T-helper 2 cell treated with Interferon-gamma antibody and Interleukin-4, amounts not matched to agents 100 ng/mL and 5 ng/mL, for 36 hours (primary cell): ENCODE measurements at regions not wholly inside any gene's neighbourhood (a gene's known extent, or its start where the extent isn't known, plus 50 kb on each side); places are given as distances from the start of the nearest gene placed in this dataset.

Experiments used
- intact Hi-C: fragments of 100-400 bp; cut with micrococcal nuclease; formaldehyde crosslinking; loops from one replicate; pipeline ENCODE4 v1.15.1; 2023

- intact Hi-C loops: no loop called here
These were observed 340.3 kb upstream of the CD180 start for GRCh38 chr5:67536866-67537265.

- intact Hi-C loops: no loop called here
These were observed 334.1 kb upstream of the CD180 start for GRCh38 chr5:67530609-67531255.

- intact Hi-C loops: no loop called here
These were observed 332.4 kb upstream of the CD180 start for GRCh38 chr5:67528953-67529352.

- intact Hi-C loops: no loop called here
These were observed 330.2 kb upstream of the CD180 start for GRCh38 chr5:67526793-67527192.

GRCh38 chr5:67520161-67520908 lies 323.7 kb upstream of the CD180 start:
- intact Hi-C loops: no loop called here

GRCh38 chr5:67518227-67518626 lies 321.6 kb upstream of the CD180 start:
- intact Hi-C loops: no loop called here

GRCh38 chr5:67516948-67517565 lies 320.5 kb upstream of the CD180 start:
- intact Hi-C loops: no loop called here

GRCh38 chr5:67515762-67516161 lies 319.2 kb upstream of the CD180 start:
- intact Hi-C loops: no loop called here

GRCh38 chr5:67515020-67515689 lies 318.6 kb upstream of the CD180 start:
- intact Hi-C loops: no loop called here

GRCh38 chr5:67512758-67513157 lies 316.2 kb upstream of the CD180 start:
- intact Hi-C loops: no loop called here

GRCh38 chr5:67511911-67512310 lies 315.3 kb upstream of the CD180 start:
- intact Hi-C loops: no loop called here

- intact Hi-C loops: no loop called here
These were observed 313.6 kb upstream of the CD180 start for GRCh38 chr5:67510204-67510603.

- intact Hi-C loops: no loop called here
These were observed 313.0 kb upstream of the CD180 start for GRCh38 chr5:67509402-67510186.

GRCh38 chr5:67506241-67506640 lies 309.6 kb upstream of the CD180 start:
- intact Hi-C loops: no loop called here

GRCh38 chr5:67502951-67503350 lies 306.4 kb upstream of the CD180 start:
- intact Hi-C loops: no loop called here

GRCh38 chr5:67496051-67496450 lies 299.5 kb upstream of the CD180 start:
- intact Hi-C loops: no loop called here

GRCh38 chr5:67495072-67495471 lies 298.5 kb upstream of the CD180 start:
- intact Hi-C loops: no loop called here

- intact Hi-C loops: no loop called here
These were observed 297.7 kb upstream of the CD180 start for GRCh38 chr5:67494186-67494855.

GRCh38 chr5:67493676-67494075 lies 297.1 kb upstream of the CD180 start:
- intact Hi-C loops: no loop called here

- intact Hi-C loops: no loop called here
These were observed 294.1 kb upstream of the CD180 start for GRCh38 chr5:67490543-67491321.
